ENCODE measurements at regions not wholly inside any gene's neighbourhood (a gene's known extent, or its start where the extent isn't known, plus 50 kb on each side); places are given as distances from the start of the nearest gene placed in this dataset.

GRCh38 chr13:32878163-32878562 is 138.1 kb upstream of the KL start:
- DNase-seq: no peak
- Histone ChIP-seq H3K4me3 (ENCODE audit: low read depth, low read length) (no peak overlapping the region), H3K36me3 (no peaks in the 10 kb centered on the region), H3K27me3 (no peaks in the 10 kb centered on the region), H3K9me3 (peaks cover 3% of the 10 kb centered on the region; the same call in 1 of the 2 replicates), H3K4me1 (peaks cover 2% of the 10 kb centered on the region; the same call in 1 of the 2 replicates)
- TF ChIP-seq CTCF (IDR thresholded peaks at IDR 0.05; ENCODE audit: low read depth, low read length): no peak

GRCh38 chr13:32880636-32881035 is 135.6 kb upstream of the KL start:
- H3K4me1 ChIP-seq: peaks cover 2% of the 10 kb centered on the region; the same call in 1 of the 2 replicates
- TF ChIP-seq CTCF (IDR thresholded peaks at IDR 0.05; ENCODE audit: low read depth, low read length): no peak
- H3K9me3 ChIP-seq: peaks cover 3% of the 10 kb centered on the region; the same call in 1 of the 2 replicates
- no peak overlapping the region for H3K4me3 ChIP-seq (ENCODE audit: low read depth, low read length)
- no peaks in the 10 kb centered on the region for H3K27me3 ChIP-seq
- H3K36me3 ChIP-seq: no peaks in the 10 kb centered on the region
- DNase-seq: no peak

GRCh38 chr13:32881074-32881776 is 135.0 kb upstream of the KL start:
- H3K36me3 ChIP-seq: no peaks in the 10 kb centered on the region

GRCh38 chr13:32881777-32882145 is 134.5 kb upstream of the KL start:
- Histone ChIP-seq H3K4me3 (ENCODE audit: low read depth, low read length) (no peak overlapping the region), H3K36me3 (no peaks in the 10 kb centered on the region), H3K9me3 (peaks cover 3% of the 10 kb centered on the region; the same call in 1 of the 2 replicates), H3K27me3 (no peaks in the 10 kb centered on the region), H3K4me1 (peaks cover 2% of the 10 kb centered on the region; the same call in 1 of the 2 replicates)
- no peak for DNase-seq
- TF ChIP-seq CTCF (IDR thresholded peaks at IDR 0.05; ENCODE audit: low read depth, low read length): no peak

More at GRCh38 chr13:32881074-32881776, 135.0 kb upstream of the KL start:
- Histone ChIP-seq H3K27me3 (no peaks in the 10 kb centered on the region), H3K4me3 (ENCODE audit: low read depth, low read length) (no peak overlapping the region), H3K4me1 (peaks cover 2% of the 10 kb centered on the region; the same call in 1 of the 2 replicates), H3K9me3 (peaks cover 3% of the 10 kb centered on the region; the same call in 1 of the 2 replicates)
- no peak for TF ChIP-seq CTCF (IDR thresholded peaks at IDR 0.05; ENCODE audit: low read depth, low read length)
- DNase-seq: no peak

GRCh38 chr13:32882691-32883090 is 133.5 kb upstream of the KL start:
- no peak for TF ChIP-seq CTCF (IDR thresholded peaks at IDR 0.05; ENCODE audit: low read depth, low read length)

GRCh38 chr13:32883474-32883873 is 132.7 kb upstream of the KL start:
- no peak for DNase-seq
- no peak for TF ChIP-seq CTCF (IDR thresholded peaks at IDR 0.05; ENCODE audit: low read depth, low read length)
- Histone ChIP-seq H3K9me3 (peaks cover 3% of the 10 kb centered on the region), H3K27me3 (no peaks in the 10 kb centered on the region), H3K4me3 (ENCODE audit: low read depth, low read length) (no peak overlapping the region), H3K4me1 (0 out of 2 replicates have a peak, but pooled peaks cover 2% of the 10 kb centered on the region), H3K36me3 (no peaks in the 10 kb centered on the region)

More at GRCh38 chr13:32882691-32883090, 133.5 kb upstream of the KL start:
- DNase-seq: no peak
- Histone ChIP-seq H3K4me1 (peaks cover 2% of the 10 kb centered on the region; the same call in 1 of the 2 replicates), H3K36me3 (no peaks in the 10 kb centered on the region), H3K4me3 (ENCODE audit: low read depth, low read length) (no peak overlapping the region), H3K27me3 (no peaks in the 10 kb centered on the region), H3K9me3 (peaks cover 3% of the 10 kb centered on the region)

Data from BE2C (cell line).